HG03045 (cell line): ENCODE measurements at regions not wholly inside any gene's neighbourhood (a gene's known extent, or its start where the extent isn't known, plus 50 kb on each side); places are given as distances from the start of the nearest gene placed in this dataset.
"Not testable (repeated sequence)": the region's sequence is repeated elsewhere in the genome, so short reads cannot be mapped to it uniquely, and the experiment has no call there.

ENCODE experiments used
- ATAC-seq: cut with Tn5 transposase; IDR thresholded peaks from one replicate; pipeline ENCODE4 v1.9.1; 2021; ENCODE audit warnings: mild to moderate bottlenecking, moderate library complexity; ENCODE audit not compliant: unreplicated experiment

- ATAC-seq, result no peak
Observed at GRCh38 chr1:229001467-229002011, 266.3 kb downstream of the RHOU start.

GRCh38 chr1:229002037-229002436 is 266.8 kb downstream of the RHOU start:
- no peak for ATAC-seq

GRCh38 chr1:229002451-229002960 is 267.2 kb downstream of the RHOU start:
- ATAC-seq, result no peak

GRCh38 chr1:229003233-229004031 is 267.5 kb upstream of the RAB4A start:
- no peak for ATAC-seq

- no peak for ATAC-seq
Observed at GRCh38 chr1:229004066-229004833, 266.7 kb upstream of the RAB4A start.

GRCh38 chr1:229005097-229005496 is 265.8 kb upstream of the RAB4A start:
- ATAC-seq, result no peak

GRCh38 chr1:229005556-229005955 is 265.4 kb upstream of the RAB4A start:
- no peak for ATAC-seq

- no peak for ATAC-seq
Observed at GRCh38 chr1:229006121-229006870, 264.6 kb upstream of the RAB4A start.

- no peak for ATAC-seq
Observed at GRCh38 chr1:229007167-229007566, 263.7 kb upstream of the RAB4A start.

- ATAC-seq, result no peak
Observed at GRCh38 chr1:229007701-229008100, 263.2 kb upstream of the RAB4A start.

GRCh38 chr1:229008347-229008746 is 262.6 kb upstream of the RAB4A start:
- ATAC-seq, result not testable (repeated sequence)

- ATAC-seq, result no peak
Observed at GRCh38 chr1:229011022-229011421, 259.9 kb upstream of the RAB4A start.

- ATAC-seq, result no peak
Observed at GRCh38 chr1:229012823-229013222, 258.1 kb upstream of the RAB4A start.

- no peak for ATAC-seq
Observed at GRCh38 chr1:229013981-229014380, 256.9 kb upstream of the RAB4A start.

- ATAC-seq, result no peak
Observed at GRCh38 chr1:229015806-229016205, 255.1 kb upstream of the RAB4A start.

- no peak for ATAC-seq
Observed at GRCh38 chr1:229017091-229017490, 253.8 kb upstream of the RAB4A start.

GRCh38 chr1:229018674-229019295 is 252.1 kb upstream of the RAB4A start:
- no peak for ATAC-seq

- no peak for ATAC-seq
Observed at GRCh38 chr1:229019663-229020271, 251.1 kb upstream of the RAB4A start.

- not testable (repeated sequence) for ATAC-seq
Observed at GRCh38 chr1:229021034-229021433, 249.9 kb upstream of the RAB4A start.
